Karpas-422 (cell line): ENCODE measurements at regions not wholly inside any gene's neighbourhood (a gene's known extent, or its start where the extent isn't known, plus 50 kb on each side); places are given as distances from the start of the nearest gene placed in this dataset.
"Not testable (repeated sequence)": the region's sequence is repeated elsewhere in the genome, so short reads cannot be mapped to it uniquely, and the experiment has no call there.

Source experiments
- DNase-seq: peaks from one replicate; pipeline ENCODE4 v3.0.0-alpha.2; 2015
- H2AFZ ChIP-seq: fragments of 200-600 bp; sonication (generic); 2 replicates; pipeline ENCODE4 v1.6.1; 2014; ENCODE audit warnings: antibody characterized with exemption, low read length, mixed read lengths
- H3K27ac ChIP-seq: fragments of 200-600 bp; sonication (generic); 2 replicates; pipeline ENCODE4 v1.5.1; 2014; ENCODE audit warnings: mild to moderate bottlenecking, low read length, moderate library complexity
- H3K27me3 ChIP-seq: fragments of 200-600 bp; sonication (generic); 2 replicates; pipeline ENCODE4 v1.6.1; 2014; ENCODE audit warnings: low read length, mixed read lengths
- H3K36me3 ChIP-seq: fragments of 200-600 bp; sonication (generic); 2 replicates; pipeline ENCODE4 v1.6.1; 2014; ENCODE audit warnings: low read length, mixed read lengths; ENCODE audit not compliant: insufficient read depth
- H3K4me1 ChIP-seq: fragments of 200-600 bp; sonication (generic); 2 replicates; pipeline ENCODE4 v1.6.1; 2014; ENCODE audit warnings: mild to moderate bottlenecking, low read length, mixed read lengths
- H3K4me2 ChIP-seq: fragments of 200-600 bp; sonication (generic); 2 replicates; pipeline ENCODE4 v1.6.1; 2014; ENCODE audit warnings: low read length, low read depth, mild to moderate bottlenecking; ENCODE audit not compliant: poor library complexity, severe bottlenecking
- H3K4me3 ChIP-seq: fragments of 200-600 bp; sonication (generic); 2 replicates; pipeline ENCODE4 v1.5.1; 2014; ENCODE audit warnings: mild to moderate bottlenecking, antibody characterized with exemption, low read length, mixed read lengths
- H3K79me2 ChIP-seq: fragments of 200-600 bp; sonication (generic); 2 replicates; pipeline ENCODE4 v1.6.1; 2014; ENCODE audit warnings: mild to moderate bottlenecking, low read length, mixed read lengths
- H3K9ac ChIP-seq: fragments of 200-600 bp; sonication (generic); 2 replicates; pipeline ENCODE4 v1.6.0; 2014; ENCODE audit warnings: low read length
- H3K9me2 ChIP-seq: fragments of 200-600 bp; sonication (generic), shearing (Covaris generic); replicated peaks from 2 replicates; pipeline ENCODE4 v1.6.0; 2014; ENCODE audit warnings: mild to moderate bottlenecking, low read length, moderate library complexity; ENCODE audit not compliant: insufficient read depth
- H3K9me3 ChIP-seq: fragments of 300-700, 200-600 bp; sonication (generic); 2 replicates; pipeline ENCODE4 v1.6.1; 2014; ENCODE audit warnings: low read length, mixed read lengths
- H4K20me1 ChIP-seq: fragments of 200-600 bp; sonication (generic); 2 replicates; pipeline ENCODE4 v1.6.1; 2014; ENCODE audit warnings: mild to moderate bottlenecking, antibody characterized with exemption, low read length, low read depth; ENCODE audit not compliant: insufficient read depth

DNA sequence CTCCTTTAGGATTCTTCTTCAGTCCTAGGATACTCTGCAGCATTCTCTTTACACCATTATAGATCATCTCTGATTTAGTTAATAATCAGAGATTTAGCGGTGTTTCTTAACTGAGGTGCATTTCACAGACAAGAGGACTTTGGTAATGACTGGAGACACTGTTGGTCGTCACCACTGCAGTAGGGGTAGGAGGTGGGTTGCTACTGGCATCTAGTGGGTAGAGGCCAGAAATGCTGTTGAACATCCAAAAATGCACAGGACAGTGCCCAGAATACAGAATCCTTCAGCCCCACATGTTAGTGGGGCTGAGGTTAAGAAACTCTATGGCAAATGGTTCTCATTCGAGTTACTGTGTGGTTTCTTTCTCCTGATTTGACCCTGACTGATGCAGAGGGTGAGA, 80.4 kb upstream of the LMCD1 start:
- H3K79me2 ChIP-seq, result no peaks in the 10 kb centered on the region
- H3K9me3 ChIP-seq, result no peaks in the 10 kb centered on the region; the same call in 1 of the 2 replicates
- H2AFZ ChIP-seq, result no peak overlapping the region

GRCh38 chr3:8421711-8422110, 79.9 kb upstream of the LMCD1 start:
- Histone ChIP-seq H3K9me3 (no peaks in the 10 kb centered on the region; the same call in 1 of the 2 replicates), H4K20me1 (no peaks in the 10 kb centered on the region), H3K9me2 (no peaks in the 10 kb centered on the region), H2AFZ (no peak overlapping the region), H3K27me3 (no peaks in the 10 kb centered on the region; the same call in 1 of the 2 replicates), H3K79me2 (no peaks in the 10 kb centered on the region), H3K4me3 (no peak overlapping the region), H3K36me3 (no peaks in the 10 kb centered on the region), H3K9ac (no peak overlapping the region), H3K4me2 (no peak overlapping the region), H3K4me1 (peaks cover 3% of the 10 kb centered on the region), H3K27ac (no peak overlapping the region)
- DNase-seq, result no peak

More for the DNA sequence above, 80.4 kb upstream of the LMCD1 start:
- Histone ChIP-seq H3K27ac (no peak overlapping the region), H3K4me2 (no peak overlapping the region), H3K9ac (no peak overlapping the region), H3K36me3 (no peaks in the 10 kb centered on the region), H3K4me1 (peaks cover 3% of the 10 kb centered on the region), H4K20me1 (no peaks in the 10 kb centered on the region), H3K27me3 (no peaks in the 10 kb centered on the region; the same call in 1 of the 2 replicates), H3K9me2 (no peaks in the 10 kb centered on the region), H3K4me3 (no peak overlapping the region)
- peak; percentile 42 for DNase-seq

GRCh38 chr3:8423307-8423706, 78.3 kb upstream of the LMCD1 start:
- Histone ChIP-seq H3K4me1 (no peaks in the 10 kb centered on the region), H3K36me3 (no peaks in the 10 kb centered on the region), H2AFZ (no peak overlapping the region), H3K27ac (no peak overlapping the region), H3K9me2 (no peaks in the 10 kb centered on the region), H4K20me1 (no peaks in the 10 kb centered on the region), H3K4me2 (no peak overlapping the region), H3K27me3 (no peaks in the 10 kb centered on the region; the same call in 1 of the 2 replicates), H3K9me3 (no peaks in the 10 kb centered on the region; the same call in 1 of the 2 replicates), H3K9ac (no peak overlapping the region), H3K4me3 (no peak overlapping the region), H3K79me2 (no peaks in the 10 kb centered on the region)
- DNase-seq, result no peak

DNA sequence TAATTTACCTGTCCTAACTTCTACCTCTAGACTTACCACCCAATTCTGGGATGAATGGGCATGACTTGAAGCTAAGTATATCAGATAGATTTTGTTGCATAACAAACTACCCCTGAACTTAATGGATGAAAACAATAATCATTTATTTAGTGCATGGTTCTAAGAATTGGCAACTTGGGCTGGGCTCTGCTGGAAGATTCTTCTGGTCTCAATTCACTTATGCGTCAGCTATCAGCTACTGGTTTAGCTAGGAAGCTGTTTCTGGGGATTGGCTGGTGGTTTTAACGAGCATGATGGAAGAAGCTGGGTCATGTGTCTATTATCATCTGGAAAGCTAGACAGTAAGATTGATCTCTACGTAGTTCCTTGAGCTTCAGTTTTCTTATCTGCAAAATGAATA, 77.3 kb upstream of the LMCD1 start:
- no peak for DNase-seq
- Histone ChIP-seq H3K9ac (no peak overlapping the region), H2AFZ (no peak overlapping the region), H3K9me2 (no peaks in the 10 kb centered on the region), H3K4me2 (no peak overlapping the region), H3K36me3 (no peaks in the 10 kb centered on the region), H3K27me3 (no peaks in the 10 kb centered on the region; the same call in 1 of the 2 replicates), H4K20me1 (no peaks in the 10 kb centered on the region), H3K9me3 (no peaks in the 10 kb centered on the region; the same call in 1 of the 2 replicates), H3K4me3 (no peak overlapping the region), H3K27ac (no peak overlapping the region), H3K79me2 (no peaks in the 10 kb centered on the region), H3K4me1 (no peaks in the 10 kb centered on the region)

- Histone ChIP-seq H3K9me3 (no peaks in the 10 kb centered on the region), H3K9me2 (no peaks in the 10 kb centered on the region), H3K4me3 (no peak overlapping the region), H2AFZ (no peak overlapping the region), H3K36me3 (no peaks in the 10 kb centered on the region), H3K9ac (no peak overlapping the region), H3K79me2 (no peaks in the 10 kb centered on the region), H3K4me2 (no peak overlapping the region), H3K27me3 (no peaks in the 10 kb centered on the region), H4K20me1 (no peaks in the 10 kb centered on the region), H3K4me1 (no peaks in the 10 kb centered on the region), H3K27ac (no peak overlapping the region)
- DNase-seq, result no peak
These were observed 64.8 kb upstream of the LMCD1 start for GRCh38 chr3:8436661-8437287.

- H3K79me2 ChIP-seq, result no peaks in the 10 kb centered on the region
- H3K36me3 ChIP-seq, result no peaks in the 10 kb centered on the region
- H3K9me3 ChIP-seq, result no peaks in the 10 kb centered on the region
- no peaks in the 10 kb centered on the region for H4K20me1 ChIP-seq
- H3K9me2 ChIP-seq, result no peaks in the 10 kb centered on the region
- H3K4me3 ChIP-seq, result no peak overlapping the region
- no peak overlapping the region for H2AFZ ChIP-seq
- no peak for DNase-seq
- no peaks in the 10 kb centered on the region for H3K4me1 ChIP-seq
- no peak overlapping the region for H3K27ac ChIP-seq
- no peaks in the 10 kb centered on the region for H3K27me3 ChIP-seq
- no peak overlapping the region for H3K4me2 ChIP-seq
- H3K9ac ChIP-seq, result no peak overlapping the region
These were observed 63.0 kb upstream of the LMCD1 start for GRCh38 chr3:8438507-8439079.

DNA sequence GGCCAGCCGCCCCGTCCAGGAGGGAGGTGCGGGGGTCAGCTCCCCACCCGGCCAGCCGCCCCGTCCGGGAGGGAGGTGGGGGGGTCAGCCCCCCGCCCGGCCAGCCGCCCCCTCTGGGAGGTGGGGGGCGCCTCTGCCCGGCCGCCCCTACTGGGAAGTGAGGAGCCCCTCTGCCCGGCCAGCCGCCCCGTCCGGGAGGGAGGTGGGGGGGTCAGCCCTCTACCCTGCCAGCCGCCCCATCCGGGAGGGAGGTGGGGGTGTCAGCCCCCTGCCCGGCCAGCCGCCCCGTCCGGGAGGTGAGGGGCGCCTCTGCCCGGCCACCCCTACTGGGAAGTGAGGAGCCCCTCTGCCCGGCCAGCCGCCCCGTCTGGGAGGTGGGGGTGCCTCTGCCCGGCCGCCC, 61.5 kb upstream of the LMCD1 start:
- H4K20me1 ChIP-seq, H2AFZ ChIP-seq, H3K9ac ChIP-seq, H3K79me2 ChIP-seq, DNase-seq, H3K36me3 ChIP-seq, H3K27ac ChIP-seq, H3K27me3 ChIP-seq, H3K9me2 ChIP-seq, H3K4me2 ChIP-seq, H3K4me1 ChIP-seq, H3K4me3 ChIP-seq, H3K9me3 ChIP-seq: not testable (repeated sequence)

DNA sequence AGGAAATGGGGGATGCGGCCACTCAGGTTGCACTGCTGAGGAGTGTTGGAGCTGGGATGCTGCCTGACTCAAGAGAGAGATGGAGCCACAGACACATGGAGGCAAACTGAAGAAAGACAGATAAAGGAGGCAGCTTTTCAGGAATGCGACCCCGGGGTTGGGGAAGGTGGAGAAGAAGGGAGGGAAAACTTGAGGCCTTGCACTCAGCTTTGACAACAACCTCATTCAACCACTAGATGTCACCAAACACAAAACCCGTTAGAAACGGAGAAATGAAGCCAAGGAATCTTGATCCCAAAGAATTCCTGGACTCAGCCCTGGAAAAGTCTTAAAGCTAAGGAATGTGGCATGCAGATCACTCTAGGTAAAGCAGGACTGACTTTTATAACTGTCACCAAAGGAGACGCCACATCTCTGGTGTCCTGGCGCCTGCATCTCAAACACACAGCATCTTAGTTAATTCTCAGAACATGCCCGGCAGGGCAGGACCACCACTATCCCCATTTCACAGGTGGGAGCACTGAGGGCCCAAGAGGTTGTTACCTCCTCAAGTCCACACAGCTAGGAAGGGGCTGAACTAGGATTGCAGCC, 59.6 kb upstream of the LMCD1 start:
- peak; percentile 48 for DNase-seq
- Histone ChIP-seq H3K4me2 (no peak overlapping the region), H3K9ac (no peak overlapping the region), H3K27me3 (no peaks in the 10 kb centered on the region), H3K4me3 (no peak overlapping the region), H3K9me2 (no peaks in the 10 kb centered on the region), H3K9me3 (no peaks in the 10 kb centered on the region), H4K20me1 (no peaks in the 10 kb centered on the region), H3K36me3 (no peaks in the 10 kb centered on the region), H3K27ac (no peak overlapping the region), H2AFZ (no peak overlapping the region), H3K4me1 (no peaks in the 10 kb centered on the region), H3K79me2 (no peaks in the 10 kb centered on the region)
